ENCODE measurements at regions not wholly inside any gene's neighbourhood (a gene's known extent, or its start where the extent isn't known, plus 50 kb on each side); places are given as distances from the start of the nearest gene placed in this dataset.

GRCh38 chr6:105646391-105646867 lies 243.5 kb upstream of the PREP start:
- DNase-seq = no peak
- 58% methylated on average over 5 of the region's 5 CpGs for WGBS (ENCODE audit: low lambda C conversion rate)
- CTCF ChIA-PET = no interaction called here

GRCh38 chr6:105645958-105646357 lies 243.1 kb upstream of the PREP start:
- H4K20me1 ChIP-seq (ENCODE audit: insufficient read depth) = no peaks in the 10 kb centered on the region
- no peak overlapping the region for H3K9ac ChIP-seq
- H3K4me3 ChIP-seq (ENCODE audit: low read depth in 2 of 2, low read length in 1 of 2) = no peak overlapping the region
- no peaks in the 10 kb centered on the region for H3K36me3 ChIP-seq (replicated peaks in 1 of 2; ENCODE audit: control insufficient read depth in 1 of 2, insufficient read depth in 2 of 2, low read length in 1 of 2)
- H2AFZ ChIP-seq (ENCODE audit: low read depth) = no peak overlapping the region
- H3F3A ChIP-seq (replicated peaks; ENCODE audit: insufficient read depth) = no peaks in the 10 kb centered on the region
- TF ChIP-seq, protein P1, sequence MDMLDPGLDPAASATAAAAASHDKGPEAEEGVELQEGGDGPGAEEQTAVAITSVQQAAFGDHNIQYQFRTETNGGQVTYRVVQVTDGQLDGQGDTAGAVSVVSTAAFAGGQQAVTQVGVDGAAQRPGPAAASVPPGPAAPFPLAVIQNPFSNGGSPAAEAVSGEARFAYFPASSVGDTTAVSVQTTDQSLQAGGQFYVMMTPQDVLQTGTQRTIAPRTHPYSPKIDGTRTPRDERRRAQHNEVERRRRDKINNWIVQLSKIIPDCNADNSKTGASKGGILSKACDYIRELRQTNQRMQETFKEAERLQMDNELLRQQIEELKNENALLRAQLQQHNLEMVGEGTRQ (IDR thresholded peaks at IDR 0.05; ENCODE audit: borderline replicate concordance, low read depth, low read length) = no peak
- TF ChIP-seq GATA2 (CRISPR knock-in tag; IDR thresholded peaks at IDR 0.05) (no peak), TEAD4 (IDR thresholded peaks at IDR 0.05; ENCODE audit: borderline replicate concordance, insufficient read depth) (no peak), POLR2AphosphoS5 (IDR thresholded peaks at IDR 0.05; ENCODE audit: low read depth, low read length) (no peak), REST (IDR thresholded peaks at IDR 0.05; ENCODE audit: low read depth, low read length) (no peak), EP300 (IDR thresholded peaks at IDR 0.05; ENCODE audit: borderline replicate concordance in 1 of 2, low read depth in 1 of 2, low read length in 1 of 2) (no peak), FOSL2 (IDR thresholded peaks at IDR 0.05; ENCODE audit: borderline replicate concordance, low read depth) (no peak), JUND (IDR thresholded peaks at IDR 0.05) (no peak), YY1 (IDR thresholded peaks at IDR 0.05; ENCODE audit: low read depth) (no peak), RAD21 (IDR thresholded peaks at IDR 0.05; ENCODE audit: low read length) (no peak), RCOR1 (IDR thresholded peaks at IDR 0.05; ENCODE audit: low read length) (no peak), CHD2 (IDR thresholded peaks at IDR 0.05; ENCODE audit: low read length, partially characterized antibody) (no peak), TAF1 (IDR thresholded peaks at IDR 0.05; ENCODE audit: borderline replicate concordance, low read depth, low read length) (no peak), RFX5 (IDR thresholded peaks at IDR 0.05; ENCODE audit: low read length) (no peak), CTCF (IDR thresholded peaks at IDR 0.05) (no peak), MAX (IDR thresholded peaks at IDR 0.05; ENCODE audit: low read depth) (no peak), NRF1 (IDR thresholded peaks at IDR 0.05; ENCODE audit: low read depth, low read length) (no peak), NFIC (IDR thresholded peaks at IDR 0.05; ENCODE audit: borderline replicate concordance) (no peak)
- no peaks in the 10 kb centered on the region for H3K79me2 ChIP-seq (ENCODE audit: insufficient read depth)
- CTCF ChIA-PET = no interaction called here
- H3K27ac ChIP-seq (ENCODE audit: low read depth in 2 of 2, low read length in 1 of 2) = no peak overlapping the region
- WGBS (ENCODE audit: low lambda C conversion rate) = 77% methylated on average over 3 of the region's 3 CpGs
- DNase-seq = no peak
- H3K4me2 ChIP-seq = no peak overlapping the region
- no peaks in the 10 kb centered on the region; the same call in 1 of the 2 replicates for H3K9me2 ChIP-seq
- no peaks in the 10 kb centered on the region for H3K4me1 ChIP-seq (ENCODE audit: control insufficient read depth in 1 of 2, insufficient read depth in 2 of 2, low read depth in 1 of 2, low read length in 1 of 2)
- H3K27me3 ChIP-seq (ENCODE audit: insufficient read depth) = no peaks in the 10 kb centered on the region
- POLR2A ChIA-PET = no interaction called here
- H3K9me3 ChIP-seq = no peaks in the 10 kb centered on the region

More at GRCh38 chr6:105646391-105646867, 243.5 kb upstream of the PREP start:
- Histone ChIP-seq H2AFZ (ENCODE audit: low read depth) (no peak overlapping the region; the same call in 1 of the 2 replicates), H3K9me3 (no peaks in the 10 kb centered on the region), H3K36me3 (replicated peaks in 1 of 2; ENCODE audit: control insufficient read depth in 1 of 2, insufficient read depth in 2 of 2, low read length in 1 of 2) (no peaks in the 10 kb centered on the region), H3K9me2 (no peaks in the 10 kb centered on the region; the same call in 1 of the 2 replicates), H3F3A (replicated peaks; ENCODE audit: insufficient read depth) (no peaks in the 10 kb centered on the region), H3K9ac (no peak overlapping the region), H3K4me3 (ENCODE audit: low read depth in 2 of 2, low read length in 1 of 2) (no peak overlapping the region), H3K79me2 (ENCODE audit: insufficient read depth) (no peaks in the 10 kb centered on the region), H3K4me1 (ENCODE audit: control insufficient read depth in 1 of 2, insufficient read depth in 2 of 2, low read depth in 1 of 2, low read length in 1 of 2) (no peaks in the 10 kb centered on the region), H4K20me1 (ENCODE audit: insufficient read depth) (no peaks in the 10 kb centered on the region), H3K27me3 (ENCODE audit: insufficient read depth) (no peaks in the 10 kb centered on the region), H3K4me2 (no peak overlapping the region), H3K27ac (ENCODE audit: low read depth in 2 of 2, low read length in 1 of 2) (no peak overlapping the region)
- TF ChIP-seq MEF2A (IDR thresholded peaks at IDR 0.05; ENCODE audit: borderline replicate concordance, low read depth) (no peak), MXI1 (IDR thresholded peaks at IDR 0.05; ENCODE audit: low read depth, low read length) (no peak), POLR2AphosphoS5 (IDR thresholded peaks at IDR 0.05; ENCODE audit: low read depth, low read length) (no peak), SMC3 (IDR thresholded peaks at IDR 0.05; ENCODE audit: low read depth, low read length) (no peak), USF1 (IDR thresholded peaks at IDR 0.05; ENCODE audit: borderline replicate concordance, low read depth) (no peak), RCOR1 (IDR thresholded peaks at IDR 0.05; ENCODE audit: low read length) (no peak)
- POLR2A ChIA-PET = no interaction called here
